ENCODE measurements at regions not wholly inside any gene's neighbourhood (a gene's known extent, or its start where the extent isn't known, plus 50 kb on each side); places are given as distances from the start of the nearest gene placed in this dataset.

- 37 to 38% methylated on average over 4 of the region's 4 CpGs for WGBS, 2 donors
- no peak for DNase-seq
- no peaks in the 10 kb centered on the region for H3K36me3 ChIP-seq
- no peak overlapping the region for H3K27ac ChIP-seq
- H3K27me3 ChIP-seq = no peaks in the 10 kb centered on the region
- FAIRE-seq = no peak
- intact Hi-C loops (cut with DNase I) = no loop called here
- no peaks in the 10 kb centered on the region for H3K9me3 ChIP-seq
- no peak overlapping the region for H3K4me3 ChIP-seq
- H3K4me1 ChIP-seq = peaks cover 0 to 8% (median 3%) of the 10 kb centered on the region in 3 donors
- no peak for TF ChIP-seq CTCF (IDR thresholded peaks at IDR 0.05)
- ATAC-seq = peak in 2 of 4 donors; percentile 66 to 74
Measured at GRCh38 chr21:35329940-35330660, 281.0 kb upstream of the RUNX1 start.

- Histone ChIP-seq H3K9me3 (no peaks in the 10 kb centered on the region), H3K27ac (no peak overlapping the region), H3K27me3 (no peaks in the 10 kb centered on the region), H3K4me3 (no peak overlapping the region), H3K36me3 (no peaks in the 10 kb centered on the region), H3K4me1 (peaks cover 0 to 8% (median 3%) of the 10 kb centered on the region in 3 donors)
- DNase-seq (no peak), ATAC-seq (no peak), FAIRE-seq (no peak)
- intact Hi-C loops (cut with DNase I) = no loop called here
- 83 to 88% methylated on average over 6 of the region's 6 CpGs for whole genome bisulfite sequencing, 2 donors
- no peak for TF ChIP-seq CTCF (IDR thresholded peaks at IDR 0.05)
Measured at GRCh38 chr21:35328856-35329455, 279.9 kb upstream of the RUNX1 start.

- no peaks in the 10 kb centered on the region for H3K36me3 ChIP-seq
- H3K4me3 ChIP-seq = no peak overlapping the region
- H3K4me1 ChIP-seq = peaks cover 0 to 8% (median 3%) of the 10 kb centered on the region in 3 donors
- no peaks in the 10 kb centered on the region for H3K27me3 ChIP-seq
- TF ChIP-seq CTCF (IDR thresholded peaks at IDR 0.05) = no peak
- FAIRE-seq = no peak
- 81% methylated on average over 2 of the region's 2 CpGs for WGBS, 2 donors
- no peak overlapping the region for H3K27ac ChIP-seq
- no peak for DNase-seq
- intact Hi-C loops (cut with DNase I) = no loop called here
- H3K9me3 ChIP-seq = no peaks in the 10 kb centered on the region
- ATAC-seq = peak in 1 of 4 donors; percentile 40
Measured at GRCh38 chr21:35326677-35327076, 277.6 kb upstream of the RUNX1 start.

- no peak overlapping the region for H3K4me3 ChIP-seq
- WGBS, 2 donors = 32 to 56% methylated on average over 2 of the region's 2 CpGs
- H3K36me3 ChIP-seq = no peaks in the 10 kb centered on the region
- H3K27ac ChIP-seq = no peak overlapping the region
- TF ChIP-seq CTCF (IDR thresholded peaks at IDR 0.05) = no peak
- no peaks in the 10 kb centered on the region for H3K27me3 ChIP-seq
- DNase-seq (no peak), ATAC-seq (no peak), FAIRE-seq (no peak)
- intact Hi-C loops (cut with DNase I) = no loop called here
- H3K4me1 ChIP-seq = peaks cover 0 to 8% (median 3%) of the 10 kb centered on the region in 3 donors
- H3K9me3 ChIP-seq = no peaks in the 10 kb centered on the region
Measured at GRCh38 chr21:35325953-35326352, 276.9 kb upstream of the RUNX1 start.

All from pancreas (tissue), 10 donors.